A549 (cell line): ENCODE measurements at regions not wholly inside any gene's neighbourhood (a gene's known extent, or its start where the extent isn't known, plus 50 kb on each side); places are given as distances from the start of the nearest gene placed in this dataset.

Source experiments
- CHD4 ChIP-seq: fragments of 200-600 bp; sonication (generic); IDR thresholded peaks from 2 replicates; pipeline ENCODE4 v1.6.1; 2016; ENCODE audit warnings: antibody characterized with exemption, mild to moderate bottlenecking, borderline replicate concordance
- EHMT2 ChIP-seq: fragments of 200-600 bp; sonication (generic); IDR thresholded peaks from 2 replicates; pipeline ENCODE4 v1.6.1; 2016; ENCODE audit warnings: antibody characterized with exemption, low read depth, mild to moderate bottlenecking, moderate library complexity
- MYC ChIP-seq: IDR thresholded peaks from 2 replicates; pipeline ENCODE4 v1.6.1; 2012; ENCODE audit warnings: mild to moderate bottlenecking, inconsistent platforms, low read length, improper control_type of control experiment, borderline replicate concordance
- POLR2A ChIP-seq: IDR thresholded peaks from 2 replicates; pipeline ENCODE4 v1.6.1; 2012; ENCODE audit warnings: mild to moderate bottlenecking, low read length
- RAD21 ChIP-seq, 2 experiments: fragments of >200 bp in 1 of 2; sonication (Bioruptor Twin) in 1 of 2; formaldehyde crosslinking in 1 of 2; IDR thresholded peaks in 1 of 2; conservative IDR thresholded peaks in 1 of 2; 2 replicates in 1 of 2; 3 replicates in 1 of 2; pipeline ENCODE4 v1.6.1; 2012 to 2018; ENCODE audit warnings: inconsistent platforms in 1 of 2
- TP53 ChIP-seq: fragments of 250-450 bp; sonication (Bioruptor Pico); IDR thresholded peaks from 2 replicates; pipeline ENCODE4 v1.5.0; 2021; ENCODE audit warnings: mild to moderate bottlenecking, moderate library complexity
- TF ChIP-seq, protein P1 (sequence below): fragments of 200-600 bp; sonication (generic); IDR thresholded peaks from 2 replicates; pipeline ENCODE4 v1.6.1; 2016; ENCODE audit warnings: antibody characterized with exemption, mild to moderate bottlenecking, moderate library complexity
- TF ChIP-seq, protein P2 (sequence below): fragments of >200 bp; sonication (Bioruptor Twin); formaldehyde crosslinking; IDR thresholded peaks from 3 replicates; pipeline ENCODE4 v1.6.1; 2016
- TF ChIP-seq, protein P3 (sequence below): fragments of 250-450 bp; sonication (Bioruptor Pico); IDR thresholded peaks from 2 replicates; pipeline ENCODE4 v1.5.0; 2021; ENCODE audit warnings: mild to moderate bottlenecking, moderate library complexity, borderline replicate concordance
- TF ChIP-seq, protein P4 (sequence below): fragments of 450-650 bp; IDR thresholded peaks from 2 replicates; pipeline ENCODE4 v1.6.1; 2014; ENCODE audit warnings: antibody characterized with exemption

DNA sequence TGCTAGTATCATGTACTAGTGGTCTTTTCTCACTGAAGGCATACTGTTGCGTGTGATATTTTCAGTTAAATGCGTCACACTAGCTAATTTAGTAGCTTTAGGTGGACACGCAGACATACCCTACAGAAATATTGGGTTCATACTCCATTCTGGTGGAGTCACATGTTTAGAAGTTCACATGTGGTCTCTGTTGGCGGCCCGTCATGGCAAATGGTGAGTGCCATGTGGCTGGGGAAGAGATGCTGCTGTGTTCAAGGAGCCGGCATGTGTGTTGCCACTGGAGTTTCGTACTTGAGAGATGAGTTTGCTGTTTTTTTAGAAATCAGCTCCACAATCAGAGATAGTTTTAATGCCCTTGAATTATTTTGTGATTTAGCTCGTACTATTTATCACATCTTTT is 454.6 kb downstream of the PCNX1 start:
- no peak for TF ChIP-seq TP53 (CRISPR knock-in tag)
- TF ChIP-seq, protein P1, sequence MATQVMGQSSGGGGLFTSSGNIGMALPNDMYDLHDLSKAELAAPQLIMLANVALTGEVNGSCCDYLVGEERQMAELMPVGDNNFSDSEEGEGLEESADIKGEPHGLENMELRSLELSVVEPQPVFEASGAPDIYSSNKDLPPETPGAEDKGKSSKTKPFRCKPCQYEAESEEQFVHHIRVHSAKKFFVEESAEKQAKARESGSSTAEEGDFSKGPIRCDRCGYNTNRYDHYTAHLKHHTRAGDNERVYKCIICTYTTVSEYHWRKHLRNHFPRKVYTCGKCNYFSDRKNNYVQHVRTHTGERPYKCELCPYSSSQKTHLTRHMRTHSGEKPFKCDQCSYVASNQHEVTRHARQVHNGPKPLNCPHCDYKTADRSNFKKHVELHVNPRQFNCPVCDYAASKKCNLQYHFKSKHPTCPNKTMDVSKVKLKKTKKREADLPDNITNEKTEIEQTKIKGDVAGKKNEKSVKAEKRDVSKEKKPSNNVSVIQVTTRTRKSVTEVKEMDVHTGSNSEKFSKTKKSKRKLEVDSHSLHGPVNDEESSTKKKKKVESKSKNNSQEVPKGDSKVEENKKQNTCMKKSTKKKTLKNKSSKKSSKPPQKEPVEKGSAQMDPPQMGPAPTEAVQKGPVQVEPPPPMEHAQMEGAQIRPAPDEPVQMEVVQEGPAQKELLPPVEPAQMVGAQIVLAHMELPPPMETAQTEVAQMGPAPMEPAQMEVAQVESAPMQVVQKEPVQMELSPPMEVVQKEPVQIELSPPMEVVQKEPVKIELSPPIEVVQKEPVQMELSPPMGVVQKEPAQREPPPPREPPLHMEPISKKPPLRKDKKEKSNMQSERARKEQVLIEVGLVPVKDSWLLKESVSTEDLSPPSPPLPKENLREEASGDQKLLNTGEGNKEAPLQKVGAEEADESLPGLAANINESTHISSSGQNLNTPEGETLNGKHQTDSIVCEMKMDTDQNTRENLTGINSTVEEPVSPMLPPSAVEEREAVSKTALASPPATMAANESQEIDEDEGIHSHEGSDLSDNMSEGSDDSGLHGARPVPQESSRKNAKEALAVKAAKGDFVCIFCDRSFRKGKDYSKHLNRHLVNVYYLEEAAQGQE, result no peak
- no peak for TF ChIP-seq CHD4
- no peak for TF ChIP-seq EHMT2
- TF ChIP-seq RAD21 (conservative IDR thresholded peaks at IDR 0.05 in 1 of 2, IDR thresholded peaks at IDR 0.05 in 1 of 2), result no peak
- TF ChIP-seq POLR2A, result no peak
- TF ChIP-seq MYC, result no peak
- TF ChIP-seq, protein P2, sequence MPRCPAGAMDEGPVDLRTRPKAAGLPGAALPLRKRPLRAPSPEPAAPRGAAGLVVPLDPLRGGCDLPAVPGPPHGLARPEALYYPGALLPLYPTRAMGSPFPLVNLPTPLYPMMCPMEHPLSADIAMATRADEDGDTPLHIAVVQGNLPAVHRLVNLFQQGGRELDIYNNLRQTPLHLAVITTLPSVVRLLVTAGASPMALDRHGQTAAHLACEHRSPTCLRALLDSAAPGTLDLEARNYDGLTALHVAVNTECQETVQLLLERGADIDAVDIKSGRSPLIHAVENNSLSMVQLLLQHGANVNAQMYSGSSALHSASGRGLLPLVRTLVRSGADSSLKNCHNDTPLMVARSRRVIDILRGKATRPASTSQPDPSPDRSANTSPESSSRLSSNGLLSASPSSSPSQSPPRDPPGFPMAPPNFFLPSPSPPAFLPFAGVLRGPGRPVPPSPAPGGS, result no peak
- TF ChIP-seq, protein P3, sequence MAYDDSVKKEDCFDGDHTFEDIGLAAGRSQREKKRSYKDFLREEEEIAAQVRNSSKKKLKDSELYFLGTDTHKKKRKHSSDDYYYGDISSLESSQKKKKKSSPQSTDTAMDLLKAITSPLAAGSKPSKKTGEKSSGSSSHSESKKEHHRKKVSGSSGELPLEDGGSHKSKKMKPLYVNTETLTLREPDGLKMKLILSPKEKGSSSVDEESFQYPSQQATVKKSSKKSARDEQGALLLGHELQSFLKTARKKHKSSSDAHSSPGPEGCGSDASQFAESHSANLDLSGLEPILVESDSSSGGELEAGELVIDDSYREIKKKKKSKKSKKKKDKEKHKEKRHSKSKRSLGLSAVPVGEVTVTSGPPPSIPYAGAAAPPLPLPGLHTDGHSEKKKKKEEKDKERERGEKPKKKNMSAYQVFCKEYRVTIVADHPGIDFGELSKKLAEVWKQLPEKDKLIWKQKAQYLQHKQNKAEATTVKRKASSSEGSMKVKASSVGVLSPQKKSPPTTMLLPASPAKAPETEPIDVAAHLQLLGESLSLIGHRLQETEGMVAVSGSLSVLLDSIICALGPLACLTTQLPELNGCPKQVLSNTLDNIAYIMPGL (CRISPR knock-in tag), result no peak
- TF ChIP-seq, protein P4, sequence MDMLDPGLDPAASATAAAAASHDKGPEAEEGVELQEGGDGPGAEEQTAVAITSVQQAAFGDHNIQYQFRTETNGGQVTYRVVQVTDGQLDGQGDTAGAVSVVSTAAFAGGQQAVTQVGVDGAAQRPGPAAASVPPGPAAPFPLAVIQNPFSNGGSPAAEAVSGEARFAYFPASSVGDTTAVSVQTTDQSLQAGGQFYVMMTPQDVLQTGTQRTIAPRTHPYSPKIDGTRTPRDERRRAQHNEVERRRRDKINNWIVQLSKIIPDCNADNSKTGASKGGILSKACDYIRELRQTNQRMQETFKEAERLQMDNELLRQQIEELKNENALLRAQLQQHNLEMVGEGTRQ, result no peak
